Cardiac muscle cell (in vitro differentiated cells and primary cell): ENCODE measurements at regions not wholly inside any gene's neighbourhood (a gene's known extent, or its start where the extent isn't known, plus 50 kb on each side); places are given as distances from the start of the nearest gene placed in this dataset.

Source experiments
- DNase-seq, 2 donors: peaks; one replicate each; pipeline versions ENCODE4 v3.0.0 to v3.0.0-alpha.2; 2010 to 2017; ENCODE audit warnings: low read depth in 1 of 2, low spot score in 1 of 2
- H3K27ac ChIP-seq: fragments of 200-600 bp; sonication (generic); 2 replicates; pipeline ENCODE4 v1.5.1; 2016
- H3K27me3 ChIP-seq: fragments of 200-600 bp; sonication (generic); 2 replicates; pipeline ENCODE4 v1.6.0; 2016; ENCODE audit warnings: control low read depth
- H3K36me3 ChIP-seq: fragments of 200-600 bp; sonication (generic); 2 replicates; pipeline ENCODE4 v1.5.1; 2016; ENCODE audit warnings: control low read depth
- H3K4me1 ChIP-seq: fragments of 200-600 bp; sonication (generic); 2 replicates; pipeline ENCODE4 v1.8.1; 2017; ENCODE audit warnings: low read depth, mild to moderate bottlenecking, mixed run types
- H3K4me3 ChIP-seq: fragments of 200-600 bp; sonication (generic); 2 replicates; pipeline ENCODE4 v1.5.1; 2016; ENCODE audit warnings: mild to moderate bottlenecking
- H3K9me3 ChIP-seq: fragments of 200-600 bp; sonication (generic); 2 replicates; pipeline ENCODE4 v1.5.1; 2017; ENCODE audit warnings: low read depth, mild to moderate bottlenecking, control low read depth
- TF ChIP-seq, protein P1 (sequence below): IDR thresholded peaks from 2 replicates; pipeline ENCODE4 v1.5.1; 2012; ENCODE audit warnings: low read depth, mild to moderate bottlenecking, low read length

DNA sequence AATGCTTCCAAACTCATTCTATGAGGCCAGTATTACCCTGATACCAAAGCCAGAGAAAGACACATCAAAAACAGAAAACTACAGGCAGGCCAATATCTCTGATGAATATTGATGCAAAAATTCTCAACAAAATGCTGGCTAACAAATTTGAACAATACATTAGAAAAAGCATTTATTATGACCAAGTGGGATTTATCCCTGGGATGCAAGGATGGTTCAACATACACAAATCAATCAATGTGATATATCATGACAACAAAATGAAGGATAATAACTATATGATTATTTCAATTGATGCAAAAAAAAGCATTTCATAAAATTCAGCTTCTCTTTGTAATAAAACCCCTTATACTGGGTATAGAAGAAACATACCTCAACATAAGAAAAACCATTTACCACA lies 550.9 kb downstream of the ADCYAP1 start:
- no peaks in the 10 kb centered on the region for H3K9me3 ChIP-seq
- H3K27me3 ChIP-seq: no peaks in the 10 kb centered on the region
- no peak overlapping the region for H3K27ac ChIP-seq
- TF ChIP-seq, protein P1, sequence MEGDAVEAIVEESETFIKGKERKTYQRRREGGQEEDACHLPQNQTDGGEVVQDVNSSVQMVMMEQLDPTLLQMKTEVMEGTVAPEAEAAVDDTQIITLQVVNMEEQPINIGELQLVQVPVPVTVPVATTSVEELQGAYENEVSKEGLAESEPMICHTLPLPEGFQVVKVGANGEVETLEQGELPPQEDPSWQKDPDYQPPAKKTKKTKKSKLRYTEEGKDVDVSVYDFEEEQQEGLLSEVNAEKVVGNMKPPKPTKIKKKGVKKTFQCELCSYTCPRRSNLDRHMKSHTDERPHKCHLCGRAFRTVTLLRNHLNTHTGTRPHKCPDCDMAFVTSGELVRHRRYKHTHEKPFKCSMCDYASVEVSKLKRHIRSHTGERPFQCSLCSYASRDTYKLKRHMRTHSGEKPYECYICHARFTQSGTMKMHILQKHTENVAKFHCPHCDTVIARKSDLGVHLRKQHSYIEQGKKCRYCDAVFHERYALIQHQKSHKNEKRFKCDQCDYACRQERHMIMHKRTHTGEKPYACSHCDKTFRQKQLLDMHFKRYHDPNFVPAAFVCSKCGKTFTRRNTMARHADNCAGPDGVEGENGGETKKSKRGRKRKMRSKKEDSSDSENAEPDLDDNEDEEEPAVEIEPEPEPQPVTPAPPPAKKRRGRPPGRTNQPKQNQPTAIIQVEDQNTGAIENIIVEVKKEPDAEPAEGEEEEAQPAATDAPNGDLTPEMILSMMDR: no peak
- H3K4me1 ChIP-seq: no peaks in the 10 kb centered on the region
- H3K4me3 ChIP-seq: no peak overlapping the region
- no peak for DNase-seq
- H3K36me3 ChIP-seq: no peaks in the 10 kb centered on the region

DNA sequence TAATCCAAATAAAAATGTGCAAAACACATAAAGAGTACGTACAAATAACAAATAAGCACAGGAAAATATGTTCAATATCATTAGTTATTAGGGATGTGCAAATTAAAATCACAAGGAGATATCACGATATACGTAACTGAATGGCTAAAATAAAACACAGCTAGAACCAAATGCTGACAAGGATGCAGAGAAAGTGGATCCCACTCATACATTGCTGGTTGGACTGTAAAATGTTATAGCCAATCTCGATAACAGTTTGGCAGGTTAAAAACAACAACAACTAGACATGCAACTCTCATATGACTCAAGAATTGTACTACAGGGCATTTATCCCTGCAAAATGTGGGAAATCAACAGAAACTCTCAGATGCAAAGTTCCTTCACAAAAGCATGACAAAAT lies 553.9 kb downstream of the ADCYAP1 start:
- no peaks in the 10 kb centered on the region for H3K27me3 ChIP-seq
- no peak for DNase-seq
- H3K4me3 ChIP-seq: no peak overlapping the region
- TF ChIP-seq, protein P1: no peak
- H3K27ac ChIP-seq: no peak overlapping the region
- H3K36me3 ChIP-seq: no peaks in the 10 kb centered on the region
- H3K4me1 ChIP-seq: no peaks in the 10 kb centered on the region
- no peaks in the 10 kb centered on the region for H3K9me3 ChIP-seq

DNA sequence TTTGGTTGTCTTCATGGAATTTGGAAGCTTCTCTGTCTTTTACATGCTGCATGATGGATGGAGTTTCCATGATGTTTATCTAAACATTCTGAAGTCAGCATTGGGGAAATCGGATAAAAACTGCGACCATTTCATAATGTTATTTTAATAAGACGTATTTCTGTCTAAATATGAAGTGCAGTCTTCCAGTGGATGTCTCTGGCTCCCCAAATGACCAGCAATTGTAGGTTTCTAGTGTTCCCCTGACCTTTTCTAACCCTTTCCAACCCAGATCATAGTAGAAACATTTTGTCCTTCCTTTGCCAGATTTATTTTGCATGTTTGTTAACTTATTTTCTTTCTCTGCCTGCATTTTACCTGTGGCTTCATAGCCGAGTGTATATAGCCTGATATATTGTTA lies 559.3 kb downstream of the ADCYAP1 start:
- H3K27me3 ChIP-seq: no peaks in the 10 kb centered on the region

DNA sequence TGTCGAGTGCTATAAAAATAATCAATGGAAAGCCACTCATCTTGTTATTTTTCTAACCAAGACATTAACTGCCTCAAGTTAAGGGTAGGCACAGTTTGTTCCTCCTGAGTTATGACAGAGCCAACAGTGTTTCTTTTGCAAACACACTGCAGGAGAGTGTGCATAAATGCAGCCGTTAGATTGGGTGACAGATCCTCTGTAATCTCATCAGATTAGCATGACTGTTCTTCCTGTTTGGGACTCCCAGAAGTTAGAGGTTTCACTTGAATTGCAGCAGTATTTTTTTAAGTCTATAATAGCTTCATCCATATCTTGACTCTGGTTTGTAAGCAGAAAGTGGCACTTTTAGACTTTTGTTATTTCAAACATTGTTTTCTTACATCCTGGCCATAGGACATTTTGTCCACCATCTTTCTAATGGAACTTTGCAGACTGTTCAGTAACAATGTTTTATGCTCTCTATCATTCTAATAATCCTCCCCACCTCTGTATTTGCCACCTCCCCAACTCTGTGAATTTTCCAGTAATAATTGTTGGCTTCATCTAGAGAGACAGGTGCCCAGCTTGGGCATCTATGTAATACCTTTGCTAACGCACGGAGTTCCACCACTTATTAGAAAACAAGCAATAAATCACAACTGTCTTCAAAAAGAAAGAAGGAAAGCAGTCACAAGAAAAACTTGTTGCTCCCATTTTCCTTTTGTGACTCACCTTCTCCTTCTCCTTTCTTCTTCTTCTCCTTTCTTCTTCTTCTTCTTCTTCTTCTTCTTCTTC lies 560.0 kb downstream of the ADCYAP1 start:
- TF ChIP-seq, protein P1: no peak
- no peak overlapping the region for H3K27ac ChIP-seq
- no peaks in the 10 kb centered on the region for H3K9me3 ChIP-seq
- H3K27me3 ChIP-seq: no peaks in the 10 kb centered on the region
- H3K36me3 ChIP-seq: no peaks in the 10 kb centered on the region
- DNase-seq: no peak
- H3K4me1 ChIP-seq: no peaks in the 10 kb centered on the region
- H3K4me3 ChIP-seq: no peak overlapping the region

More for the DNA sequence above, 559.3 kb downstream of the ADCYAP1 start:
- H3K4me3 ChIP-seq: no peak overlapping the region
- no peaks in the 10 kb centered on the region for H3K36me3 ChIP-seq
- no peak overlapping the region for H3K27ac ChIP-seq
- no peaks in the 10 kb centered on the region for H3K4me1 ChIP-seq
- TF ChIP-seq, protein P1: no peak
- H3K9me3 ChIP-seq: no peaks in the 10 kb centered on the region
- no peak for DNase-seq

DNA sequence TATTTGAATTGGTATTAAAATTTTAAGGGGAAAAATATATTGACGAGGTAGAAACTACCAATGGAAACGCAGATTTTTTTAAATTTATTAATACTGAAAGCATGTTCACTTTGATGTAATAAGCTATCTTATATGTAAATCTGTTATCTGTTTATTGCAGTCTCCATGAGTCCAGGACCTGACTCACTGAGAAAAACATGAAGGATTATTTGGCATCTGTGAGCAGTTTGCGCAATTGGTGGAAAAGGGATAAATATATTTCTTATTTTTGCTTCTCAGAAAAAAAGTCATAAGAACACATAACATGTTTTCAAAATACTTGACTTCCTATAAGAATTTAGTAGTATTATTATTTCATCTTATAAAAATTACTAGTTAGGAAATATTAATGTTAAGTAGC lies 561.4 kb downstream of the ADCYAP1 start:
- TF ChIP-seq, protein P1: no peak
- H3K27me3 ChIP-seq: no peaks in the 10 kb centered on the region
- no peaks in the 10 kb centered on the region for H3K4me1 ChIP-seq
- no peak overlapping the region for H3K4me3 ChIP-seq
- H3K9me3 ChIP-seq: no peaks in the 10 kb centered on the region
- no peak overlapping the region for H3K27ac ChIP-seq
- DNase-seq: no peak
- H3K36me3 ChIP-seq: no peaks in the 10 kb centered on the region
